Epithelial cell of esophagus (primary cell): ENCODE measurements at regions not wholly inside any gene's neighbourhood (a gene's known extent, or its start where the extent isn't known, plus 50 kb on each side); places are given as distances from the start of the nearest gene placed in this dataset.
A peak's percentile ranks its signal among the peaks of the same experiment; 100 is the strongest.

ENCODE experiments used
- DNase-seq: peaks from one replicate; pipeline ENCODE4 v3.0.0; 2010; ENCODE audit warnings: low read depth
- H3K4me3 ChIP-seq: 2 replicates; pipeline ENCODE4 v1.5.1; 2011; ENCODE audit warnings: mild to moderate bottlenecking, low read length, control low read depth
- CTCF ChIP-seq: IDR thresholded peaks from 2 replicates; pipeline ENCODE4 v1.5.1; 2011; ENCODE audit warnings: low read depth, mild to moderate bottlenecking, low read length, control low read depth, inconsistent platforms; ENCODE audit not compliant: insufficient read depth; ENCODE audit errors: missing control alignments

- no peak overlapping the region for H3K4me3 ChIP-seq
- no peak for TF ChIP-seq CTCF
- DNase-seq: no peak
Measured at GRCh38 chr5:68757006-68757405, 336.8 kb upstream of the SLC30A5 start.

GRCh38 chr5:68757626-68758212 is 336.1 kb upstream of the SLC30A5 start:
- no peak for TF ChIP-seq CTCF
- H3K4me3 ChIP-seq: no peak overlapping the region
- no peak for DNase-seq

- TF ChIP-seq CTCF: no peak
- no peak for DNase-seq
- H3K4me3 ChIP-seq: no peak overlapping the region
Measured at GRCh38 chr5:68759593-68759992, 334.2 kb upstream of the SLC30A5 start.

GRCh38 chr5:68762201-68762600 is 331.6 kb upstream of the SLC30A5 start:
- H3K4me3 ChIP-seq: no peak overlapping the region
- TF ChIP-seq CTCF: no peak
- DNase-seq: peak; percentile 20

GRCh38 chr5:68766952-68767464 is 326.8 kb upstream of the SLC30A5 start:
- H3K4me3 ChIP-seq: no peak overlapping the region
- DNase-seq: no peak
- TF ChIP-seq CTCF: no peak

GRCh38 chr5:68770551-68770950 is 323.3 kb upstream of the SLC30A5 start:
- no peak for TF ChIP-seq CTCF
- no peak overlapping the region for H3K4me3 ChIP-seq
- no peak for DNase-seq

- DNase-seq: no peak
- TF ChIP-seq CTCF: no peak
- no peak overlapping the region for H3K4me3 ChIP-seq
Measured at GRCh38 chr5:68771221-68771620, 322.6 kb upstream of the SLC30A5 start.
